VCaP (cell line): ENCODE measurements at regions not wholly inside any gene's neighbourhood (a gene's known extent, or its start where the extent isn't known, plus 50 kb on each side); places are given as distances from the start of the nearest gene placed in this dataset.
"Not testable (repeated sequence)": the region's sequence is repeated elsewhere in the genome, so short reads cannot be mapped to it uniquely, and the experiment has no call there.

ENCODE experiments used
- H3K27ac ChIP-seq: fragments of 450-650 bp; 2 replicates; pipeline ENCODE4 v1.5.1; 2017
- CTCF ChIP-seq: fragments of 450-650 bp; conservative IDR thresholded peaks from 2 replicates; pipeline ENCODE4 v1.5.1; 2017; ENCODE audit warnings: mild to moderate bottlenecking, moderate library complexity

DNA sequence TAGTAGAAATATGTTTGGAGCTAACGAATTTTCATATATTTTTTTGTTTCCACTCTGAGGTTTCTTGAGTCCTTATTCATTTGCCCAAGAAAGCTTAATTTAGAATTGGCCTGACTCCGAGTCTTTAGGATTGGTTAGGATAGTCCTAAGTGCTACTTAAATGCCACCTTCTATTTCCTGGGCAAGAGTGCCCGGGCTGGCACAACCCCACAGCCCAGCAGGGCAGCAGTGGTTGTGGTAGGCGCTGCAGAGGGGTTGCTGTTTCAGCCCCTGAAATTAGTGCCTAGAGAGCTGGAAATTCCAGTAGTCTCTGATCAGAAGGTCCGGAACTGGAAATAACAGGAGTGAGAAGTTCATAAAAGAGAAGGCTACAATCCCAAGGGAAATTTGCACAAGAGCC, 139.4 kb upstream of the TENT5A start:
- no peak overlapping the region for H3K27ac ChIP-seq
- no peak for TF ChIP-seq CTCF

DNA sequence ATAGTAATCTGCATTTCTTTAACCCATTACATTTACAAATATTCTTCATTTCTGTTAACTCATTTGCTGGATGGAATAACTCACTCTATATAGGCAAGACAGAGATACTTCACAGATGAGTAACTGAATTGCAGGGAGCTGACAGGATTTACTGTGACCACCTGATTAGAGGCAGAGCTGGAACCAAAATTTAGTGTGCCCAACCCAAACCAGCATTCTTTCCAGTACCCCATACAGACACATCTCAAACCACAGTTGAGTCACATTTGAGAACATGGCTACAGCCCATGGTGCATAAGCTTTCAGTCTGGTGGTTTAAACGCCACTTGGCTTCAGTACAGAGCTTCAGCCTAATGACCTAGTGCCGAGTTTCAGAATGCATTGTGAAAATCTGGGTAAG, 138.4 kb upstream of the TENT5A start:
- TF ChIP-seq CTCF = no peak
- H3K27ac ChIP-seq = no peak overlapping the region

DNA sequence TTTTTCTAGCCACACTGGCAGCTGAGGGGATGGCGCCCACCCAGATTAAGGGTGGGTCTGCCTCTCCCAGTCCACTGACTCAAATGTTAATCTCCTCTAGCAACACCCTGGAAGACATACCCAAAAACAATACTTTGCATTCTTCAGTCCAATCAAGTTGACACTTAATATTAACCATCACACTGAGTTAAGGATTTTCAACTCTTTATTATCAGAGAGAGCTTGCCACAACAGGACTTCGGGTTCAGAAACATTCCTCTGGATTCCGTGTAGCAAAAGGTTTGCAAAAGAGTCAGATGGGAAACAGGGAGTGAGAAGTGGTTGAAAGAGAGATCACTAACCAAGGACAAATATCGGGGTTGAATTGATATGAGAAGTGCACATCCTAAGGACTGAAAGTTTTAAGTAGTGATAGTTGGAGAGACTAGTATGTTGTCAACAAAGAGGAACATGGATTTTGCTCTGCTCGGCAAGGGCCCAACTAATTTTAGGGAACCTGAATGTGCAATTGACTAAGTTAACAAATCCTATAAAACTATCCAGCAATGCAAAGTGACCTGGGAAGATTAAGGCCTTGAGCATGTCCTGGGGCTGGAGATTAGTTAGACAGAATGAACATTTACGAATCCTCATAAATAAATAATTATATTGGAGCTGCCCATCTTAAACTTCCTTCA, 137.0 kb upstream of the TENT5A start:
- TF ChIP-seq CTCF = no peak
- no peak overlapping the region for H3K27ac ChIP-seq

- not testable (repeated sequence) for H3K27ac ChIP-seq
Observed at GRCh38 chr6:81886909-81887308, 134.4 kb upstream of the TENT5A start.

DNA sequence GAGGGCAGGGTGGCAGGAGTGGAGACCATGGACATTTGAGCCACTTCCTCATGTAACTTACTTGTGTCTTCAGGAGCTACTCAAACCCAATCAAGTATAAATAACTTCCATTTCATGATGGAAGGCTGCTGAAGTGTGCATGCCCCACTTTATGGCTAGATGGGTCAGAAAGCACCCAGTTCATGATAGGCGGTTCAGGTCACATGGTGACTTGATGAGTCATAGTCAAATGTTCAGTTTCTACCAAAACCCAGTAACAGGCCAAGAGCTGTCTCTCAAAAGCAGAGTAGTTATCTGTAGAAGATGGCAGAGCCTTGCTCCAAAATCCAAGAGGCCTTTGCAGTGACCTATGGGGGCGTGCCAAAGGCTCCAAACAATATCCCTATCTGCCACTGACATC, 133.7 kb upstream of the TENT5A start:
- no peak for TF ChIP-seq CTCF
- no peak overlapping the region for H3K27ac ChIP-seq

DNA sequence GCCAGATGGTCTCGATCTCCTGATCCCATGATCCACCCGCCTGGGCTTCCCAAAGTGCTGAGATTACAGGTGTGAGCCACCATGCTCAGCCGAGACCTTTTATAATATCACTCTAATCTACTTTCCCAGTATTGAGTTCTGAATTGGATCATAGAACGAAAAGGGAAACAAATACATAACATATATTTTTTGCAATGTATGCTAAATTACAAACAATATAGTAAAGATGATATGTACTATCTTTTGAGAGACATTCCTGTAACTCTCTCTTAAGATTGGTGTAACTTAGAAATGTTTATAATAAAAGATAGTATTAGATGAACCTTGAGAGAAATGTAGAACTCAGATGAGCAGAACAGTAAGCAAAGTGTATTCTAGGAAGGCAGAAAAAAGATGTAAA, 129.2 kb upstream of the TENT5A start:
- H3K27ac ChIP-seq = no peak overlapping the region
- TF ChIP-seq CTCF = no peak

GRCh38 chr6:81878479-81878878, 126.0 kb upstream of the TENT5A start:
- H3K27ac ChIP-seq = no peak overlapping the region
- TF ChIP-seq CTCF = no peak

DNA sequence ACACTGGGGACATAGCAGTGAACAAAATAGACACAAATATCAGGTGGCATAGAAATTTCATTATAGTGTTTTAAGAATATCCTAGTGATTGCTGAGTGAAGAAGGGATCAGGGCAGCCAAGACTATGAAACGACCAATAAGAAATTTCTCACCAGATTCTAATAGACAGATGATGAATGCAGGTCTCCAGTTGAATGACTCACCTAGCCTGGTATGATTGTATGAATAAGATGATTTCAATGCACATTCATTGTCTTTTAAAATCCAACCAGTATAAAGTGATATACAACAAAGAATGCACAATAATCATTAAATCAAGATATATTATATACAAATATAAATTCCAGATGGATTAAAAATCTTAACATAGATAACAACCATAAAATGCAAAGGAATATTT, 124.5 kb upstream of the TENT5A start:
- no peak overlapping the region for H3K27ac ChIP-seq
- no peak for TF ChIP-seq CTCF
